HEK293T (cell line): ENCODE measurements at regions not wholly inside any gene's neighbourhood (a gene's known extent, or its start where the extent isn't known, plus 50 kb on each side); places are given as distances from the start of the nearest gene placed in this dataset.

Experiments
- CTCF ChIA-PET: fragments of 350-600 bp; formaldehyde crosslinking; extraction: SDS; loops from one replicate; lab custom pipeline; 2021; ENCODE audit warnings: antibody characterized with exemption, inconsistent platforms; lab: Yijun Ruan, JAX
- POLR2A ChIA-PET: fragments of 350-600 bp; formaldehyde crosslinking; extraction: SDS; loops from one replicate; lab custom pipeline; 2020; ENCODE audit warnings: antibody characterized with exemption, inconsistent platforms; lab: Yijun Ruan, JAX
- DNase-seq: peaks from one replicate; pipeline ENCODE4 v3.0.0; 2012; ENCODE audit warnings: mixed read lengths; ENCODE audit errors: extremely low spot score
- ARNT ChIP-seq: fragments of 450-650 bp; IDR thresholded peaks from 2 replicates; pipeline ENCODE4 v1.6.1; 2017; ENCODE audit warnings: mild to moderate bottlenecking
- BHLHE40 ChIP-seq: fragments of 450-650 bp; IDR thresholded peaks from 2 replicates; pipeline ENCODE4 v1.6.1; 2016; ENCODE audit warnings: mild to moderate bottlenecking, moderate library complexity, borderline replicate concordance
- CTBP1 ChIP-seq: fragments of 450-650 bp; IDR thresholded peaks from 2 replicates; pipeline ENCODE4 v1.6.1; 2016; ENCODE audit warnings: borderline replicate concordance
- ELF4 ChIP-seq: fragments of 450-650 bp; IDR thresholded peaks from 2 replicates; pipeline ENCODE4 v1.6.1; 2017; ENCODE audit warnings: antibody characterized with exemption
- FOXA1 ChIP-seq: fragments of 450-650 bp; IDR thresholded peaks from 2 replicates; pipeline ENCODE4 v1.6.1; 2016; ENCODE audit warnings: mild to moderate bottlenecking
- FOXK2 ChIP-seq: fragments of 450-650 bp; IDR thresholded peaks from 2 replicates; pipeline ENCODE4 v1.6.1; 2016; ENCODE audit warnings: mild to moderate bottlenecking
- FOXM1 ChIP-seq: fragments of 450-650 bp; IDR thresholded peaks from 2 replicates; pipeline ENCODE4 v1.6.1; 2017; ENCODE audit warnings: mild to moderate bottlenecking, borderline replicate concordance
- HDGF ChIP-seq: fragments of 450-650 bp; IDR thresholded peaks from 2 replicates; pipeline ENCODE4 v1.6.1; 2017; ENCODE audit warnings: antibody characterized with exemption, borderline replicate concordance
- L3MBTL2 ChIP-seq: fragments of 450-650 bp; conservative IDR thresholded peaks from 2 replicates; pipeline ENCODE4 v1.6.1; 2016; ENCODE audit warnings: mild to moderate bottlenecking
- LEF1 ChIP-seq: fragments of 450-650 bp; IDR thresholded peaks from 2 replicates; pipeline ENCODE4 v1.6.1; 2017; ENCODE audit warnings: mild to moderate bottlenecking, borderline replicate concordance
- NFRKB ChIP-seq: fragments of 450-650 bp; IDR thresholded peaks from 2 replicates; pipeline ENCODE4 v1.6.1; 2016; ENCODE audit warnings: mild to moderate bottlenecking, moderate library complexity
- SP1 ChIP-seq: fragments of 450-650 bp; IDR thresholded peaks from 2 replicates; pipeline ENCODE4 v1.6.1; 2017
- SUZ12 ChIP-seq: fragments of 450-650 bp; IDR thresholded peaks from 2 replicates; pipeline ENCODE4 v1.6.1; 2016; ENCODE audit warnings: mild to moderate bottlenecking
- TARDBP ChIP-seq: fragments of 450-650 bp; IDR thresholded peaks from 2 replicates; pipeline ENCODE4 v1.6.1; 2016
- ZNF384 ChIP-seq: fragments of 450-650 bp; IDR thresholded peaks from 2 replicates; pipeline ENCODE4 v1.6.1; 2016
- TF ChIP-seq, protein P1 (sequence below): fragments of 450-650 bp; IDR thresholded peaks from 2 replicates; pipeline ENCODE4 v1.6.1; 2016

- DNase-seq, result no peak
- POLR2A ChIA-PET, result no interaction called here
- no peak for TF ChIP-seq FOXK2
- CTCF ChIA-PET, result no interaction called here
Measured at GRCh38 chrX:40209951-40210617, 112.3 kb upstream of the BCOR start.

DNA sequence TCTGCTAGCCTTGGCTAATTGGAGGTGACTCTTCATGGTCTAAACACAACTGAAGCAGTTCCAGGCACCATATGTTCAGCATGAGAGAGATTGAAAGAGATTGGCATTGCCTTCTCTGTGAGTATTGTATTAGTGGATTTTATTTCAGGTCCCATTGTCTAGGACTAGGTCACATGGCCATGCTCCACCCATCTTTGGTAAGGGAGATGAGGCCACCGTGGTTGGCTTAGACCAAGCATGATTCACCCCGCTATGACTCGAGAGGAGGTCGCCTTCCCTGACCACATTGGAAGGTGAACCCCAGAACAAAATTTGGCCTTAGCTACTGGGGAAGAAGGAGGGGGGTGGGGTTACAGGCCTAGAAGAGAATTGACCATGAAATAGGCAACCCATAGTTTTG, 109.9 kb upstream of the BCOR start:
- no peak for DNase-seq
- CTCF ChIA-PET, result no interaction called here
- POLR2A ChIA-PET, result no interaction called here
- TF ChIP-seq FOXM1 (no peak), LEF1 (no peak), ELF4 (no peak), TARDBP (no peak), FOXA1 (no peak), BHLHE40 (no peak), HDGF (no peak), FOXK2 (no peak), L3MBTL2 (no peak), SUZ12 (no peak), ZNF384 (no peak), CTBP1 (no peak)
- TF ChIP-seq, protein P1, sequence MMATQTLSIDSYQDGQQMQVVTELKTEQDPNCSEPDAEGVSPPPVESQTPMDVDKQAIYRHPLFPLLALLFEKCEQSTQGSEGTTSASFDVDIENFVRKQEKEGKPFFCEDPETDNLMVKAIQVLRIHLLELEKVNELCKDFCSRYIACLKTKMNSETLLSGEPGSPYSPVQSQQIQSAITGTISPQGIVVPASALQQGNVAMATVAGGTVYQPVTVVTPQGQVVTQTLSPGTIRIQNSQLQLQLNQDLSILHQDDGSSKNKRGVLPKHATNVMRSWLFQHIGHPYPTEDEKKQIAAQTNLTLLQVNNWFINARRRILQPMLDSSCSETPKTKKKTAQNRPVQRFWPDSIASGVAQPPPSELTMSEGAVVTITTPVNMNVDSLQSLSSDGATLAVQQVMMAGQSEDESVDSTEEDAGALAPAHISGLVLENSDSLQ, result no peak

DNA sequence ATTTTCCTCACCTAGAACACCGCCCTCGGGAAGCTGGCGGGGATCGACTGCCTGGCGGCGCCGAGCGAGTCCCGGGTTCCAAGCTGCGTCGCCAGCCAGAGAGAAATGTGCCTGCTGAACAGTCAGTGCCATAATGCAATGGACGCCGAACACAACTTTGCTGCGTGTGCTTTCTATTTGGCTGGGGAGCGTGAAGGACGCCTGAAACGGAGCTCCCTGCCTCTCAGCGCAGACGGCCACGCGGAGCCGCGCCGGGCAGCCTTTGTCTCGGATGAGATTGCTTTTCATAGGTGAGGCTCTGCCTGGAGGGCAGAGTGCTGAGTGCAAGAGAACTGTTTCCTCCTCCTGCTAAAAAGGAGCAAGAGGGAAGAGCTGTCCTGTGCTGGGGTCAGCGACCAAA, 107.7 kb upstream of the BCOR start:
- CTCF ChIA-PET, result no interaction called here
- TF ChIP-seq CTBP1 (no peak), FOXA1 (no peak), FOXM1 (no peak), HDGF (no peak), FOXK2 (no peak), ELF4 (no peak), ZNF384 (no peak), BHLHE40 (no peak), LEF1 (no peak), NFRKB (no peak), SP1 (no peak), L3MBTL2 (no peak)
- TF ChIP-seq, protein P1, result no peak
- POLR2A ChIA-PET, result no interaction called here
- no peak for DNase-seq

DNA sequence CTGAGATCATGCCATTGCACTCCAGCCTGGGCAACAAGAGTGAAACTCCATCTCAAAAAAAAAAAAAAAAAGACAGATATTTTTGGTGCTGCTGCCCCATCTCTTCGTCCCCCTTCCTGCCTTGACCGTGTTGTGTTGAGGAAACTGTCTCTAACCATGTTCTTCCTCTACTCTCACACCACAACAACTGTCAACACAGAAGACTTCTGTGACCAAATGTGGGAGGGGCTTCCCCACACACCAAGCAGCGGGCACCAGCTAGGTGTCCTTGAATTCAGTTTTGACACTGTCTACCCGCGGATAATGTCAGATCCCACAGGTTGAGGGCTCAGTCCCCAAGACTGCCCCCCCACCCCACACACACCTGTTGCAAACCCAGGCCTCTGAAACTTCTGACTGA, 104.7 kb upstream of the BCOR start:
- no peak for DNase-seq
- TF ChIP-seq TARDBP, result no peak
- no peak for TF ChIP-seq SP1
- no peak for TF ChIP-seq FOXK2
- TF ChIP-seq, protein P1, result no peak
- TF ChIP-seq L3MBTL2, result no peak
- no peak for TF ChIP-seq BHLHE40
- TF ChIP-seq ZNF384, result no peak
- no peak for TF ChIP-seq HDGF
- TF ChIP-seq LEF1, result no peak
- TF ChIP-seq ELF4, result no peak
- TF ChIP-seq SUZ12, result no peak
- TF ChIP-seq FOXA1, result no peak
- no peak for TF ChIP-seq FOXM1
- TF ChIP-seq CTBP1, result no peak
- TF ChIP-seq ARNT, result no peak
- no peak for TF ChIP-seq NFRKB
- CTCF ChIA-PET, result interaction anchor here (0.6 kb wide), 1 partner anchor 33 kb away, joined by 4 read pairs; no protein-coding TSS in a partner anchor
- POLR2A ChIA-PET, result no interaction called here

GRCh38 chrX:40201329-40201885, 103.6 kb upstream of the BCOR start:
- TF ChIP-seq BHLHE40 (no peak), TARDBP (no peak), HDGF (no peak), ARNT (no peak), FOXK2 (no peak)
- POLR2A ChIA-PET, result no interaction called here
- CTCF ChIA-PET, result no interaction called here
- DNase-seq, result no peak

DNA sequence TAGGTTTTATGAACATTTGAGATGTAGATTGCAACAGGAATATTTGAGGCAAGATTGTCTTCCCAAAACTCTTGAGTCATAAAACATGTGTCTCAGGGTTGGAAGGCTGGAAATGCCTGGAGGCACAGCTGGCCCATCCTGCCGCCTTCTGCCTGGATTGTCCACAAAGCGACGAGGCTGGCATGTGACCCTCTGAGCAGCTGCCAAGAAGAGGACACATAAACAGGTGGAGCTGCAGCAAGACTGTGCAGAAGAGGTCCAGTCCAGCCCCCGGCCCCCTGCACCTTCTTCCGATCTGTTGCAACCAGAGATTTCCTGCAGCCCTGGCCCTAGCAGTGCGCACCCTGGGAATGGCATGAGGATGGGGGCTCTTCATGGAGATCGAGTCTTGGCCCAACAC, 101.9 kb upstream of the BCOR start:
- CTCF ChIA-PET, result no interaction called here

More for the DNA sequence above, 101.9 kb upstream of the BCOR start:
- DNase-seq, result no peak
- POLR2A ChIA-PET, result no interaction called here
- TF ChIP-seq LEF1 (no peak), L3MBTL2 (no peak), NFRKB (no peak), SUZ12 (no peak), FOXM1 (no peak), ZNF384 (no peak), CTBP1 (no peak), BHLHE40 (no peak), ARNT (no peak), FOXK2 (no peak), TARDBP (no peak), ELF4 (no peak)
- TF ChIP-seq, protein P1, result no peak
